ENCODE measurements at regions not wholly inside any gene's neighbourhood (a gene's known extent, or its start where the extent isn't known, plus 50 kb on each side); places are given as distances from the start of the nearest gene placed in this dataset.

DNA sequence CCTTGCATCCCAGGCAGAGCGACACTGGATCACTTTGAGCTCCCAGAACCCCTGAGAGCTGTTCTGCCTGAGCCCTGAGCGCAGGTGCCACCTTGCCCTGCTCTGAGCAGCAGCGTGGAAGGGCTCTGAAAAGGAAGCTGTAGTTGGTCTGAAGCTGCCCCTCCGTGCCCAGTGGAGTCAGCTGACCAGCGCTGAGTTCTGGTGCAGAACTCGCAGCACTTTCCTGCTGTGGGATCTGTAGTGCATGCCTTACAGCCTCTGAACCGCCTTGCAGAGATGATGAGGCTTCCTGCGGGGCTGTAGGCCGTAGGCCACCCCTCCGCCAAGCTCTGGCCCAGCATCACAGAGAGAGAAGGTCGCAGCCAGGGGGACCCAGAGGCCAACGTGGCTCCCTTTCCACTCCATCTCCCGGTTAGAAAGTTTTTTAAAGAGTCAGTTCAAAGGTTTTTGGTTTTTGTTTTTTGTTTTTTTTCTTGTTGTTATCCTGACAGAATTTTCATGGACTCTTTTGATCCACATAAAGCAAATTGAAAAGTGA, 158.3 kb upstream of the CST7 start:
- ChIA-PET POLR2A (no interaction called here), CTCF (no interaction called here)
- H3K9me3 ChIP-seq (ENCODE audit: control insufficient read depth, insufficient read depth, low read depth, low read length) = no peaks in the 10 kb centered on the region
- TF ChIP-seq, protein P1, sequence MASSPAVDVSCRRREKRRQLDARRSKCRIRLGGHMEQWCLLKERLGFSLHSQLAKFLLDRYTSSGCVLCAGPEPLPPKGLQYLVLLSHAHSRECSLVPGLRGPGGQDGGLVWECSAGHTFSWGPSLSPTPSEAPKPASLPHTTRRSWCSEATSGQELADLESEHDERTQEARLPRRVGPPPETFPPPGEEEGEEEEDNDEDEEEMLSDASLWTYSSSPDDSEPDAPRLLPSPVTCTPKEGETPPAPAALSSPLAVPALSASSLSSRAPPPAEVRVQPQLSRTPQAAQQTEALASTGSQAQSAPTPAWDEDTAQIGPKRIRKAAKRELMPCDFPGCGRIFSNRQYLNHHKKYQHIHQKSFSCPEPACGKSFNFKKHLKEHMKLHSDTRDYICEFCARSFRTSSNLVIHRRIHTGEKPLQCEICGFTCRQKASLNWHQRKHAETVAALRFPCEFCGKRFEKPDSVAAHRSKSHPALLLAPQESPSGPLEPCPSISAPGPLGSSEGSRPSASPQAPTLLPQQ (tag by site-specific recombination; IDR thresholded peaks at IDR 0.05) = no peak
- TF ChIP-seq ZIC2 (tag by site-specific recombination; IDR thresholded peaks at IDR 0.05) = peak; percentile 48
- H3K4me3 ChIP-seq (ENCODE audit: low read depth, low read length) = no peak overlapping the region
- no peaks in the 10 kb centered on the region for H3K4me1 ChIP-seq (ENCODE audit: control insufficient read depth, insufficient read depth, low read length)
- no peaks in the 10 kb centered on the region for H3K36me3 ChIP-seq (ENCODE audit: control insufficient read depth in 2 of 2, insufficient read depth in 1 of 2, low read length in 2 of 2)
- no peak overlapping the region for H3K27ac ChIP-seq (ENCODE audit: extremely low read depth, low read depth, low read length)

DNA sequence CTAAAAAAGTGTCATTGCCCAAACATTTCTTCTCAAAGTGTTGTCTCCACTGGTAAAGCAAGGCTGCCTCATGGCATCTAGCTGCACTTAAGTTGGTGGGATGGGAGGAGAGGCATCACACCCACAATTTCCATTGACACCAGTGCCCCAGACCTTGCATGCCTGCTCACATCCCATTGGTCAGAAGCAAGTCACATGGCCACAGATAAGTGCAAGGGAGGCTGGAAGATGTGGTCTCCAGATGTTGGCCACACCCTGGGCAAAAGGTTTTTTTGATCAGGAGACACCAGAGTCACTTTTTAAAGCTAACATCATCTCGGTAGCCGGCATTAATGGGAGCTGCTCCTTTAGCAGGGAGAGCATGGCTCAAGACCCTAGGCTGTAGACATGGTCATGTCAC, 157.1 kb upstream of the CST7 start:
- Histone ChIP-seq H3K9me3 (ENCODE audit: control insufficient read depth, insufficient read depth, low read depth, low read length) (no peaks in the 10 kb centered on the region), H3K36me3 (ENCODE audit: control insufficient read depth in 2 of 2, insufficient read depth in 1 of 2, low read length in 2 of 2) (no peaks in the 10 kb centered on the region), H3K4me3 (ENCODE audit: low read depth, low read length) (no peak overlapping the region), H3K27ac (ENCODE audit: extremely low read depth, low read depth, low read length) (no peak overlapping the region), H3K4me1 (ENCODE audit: control insufficient read depth, insufficient read depth, low read length) (no peaks in the 10 kb centered on the region)
- TF ChIP-seq KLF10 (tag by site-specific recombination; IDR thresholded peaks at IDR 0.05) (no peak), ZBTB20 (tag by site-specific recombination; IDR thresholded peaks at IDR 0.05) (no peak), ZNF585B (tag by site-specific recombination; IDR thresholded peaks at IDR 0.05) (no peak), MEIS1 (CRISPR knock-in tag; IDR thresholded peaks at IDR 0.05; ENCODE audit: borderline replicate concordance) (no peak), ZBTB17 (tag by site-specific recombination; IDR thresholded peaks at IDR 0.05) (no peak), SP3 (tag by site-specific recombination; IDR thresholded peaks at IDR 0.05) (no peak), ZSCAN23 (tag by site-specific recombination; IDR thresholded peaks at IDR 0.05) (no peak), KLF7 (tag by site-specific recombination; IDR thresholded peaks at IDR 0.05; ENCODE audit: borderline replicate concordance) (no peak), ZNF660 (tag by site-specific recombination; IDR thresholded peaks at IDR 0.05) (no peak), ZNF600 (tag by site-specific recombination; IDR thresholded peaks at IDR 0.05) (no peak), ZNF302 (tag by site-specific recombination; IDR thresholded peaks at IDR 0.05; ENCODE audit: low read depth) (no peak), ZBTB7A (tag by site-specific recombination; IDR thresholded peaks at IDR 0.05; ENCODE audit: low read depth) (no peak)
- TF ChIP-seq, protein P2, sequence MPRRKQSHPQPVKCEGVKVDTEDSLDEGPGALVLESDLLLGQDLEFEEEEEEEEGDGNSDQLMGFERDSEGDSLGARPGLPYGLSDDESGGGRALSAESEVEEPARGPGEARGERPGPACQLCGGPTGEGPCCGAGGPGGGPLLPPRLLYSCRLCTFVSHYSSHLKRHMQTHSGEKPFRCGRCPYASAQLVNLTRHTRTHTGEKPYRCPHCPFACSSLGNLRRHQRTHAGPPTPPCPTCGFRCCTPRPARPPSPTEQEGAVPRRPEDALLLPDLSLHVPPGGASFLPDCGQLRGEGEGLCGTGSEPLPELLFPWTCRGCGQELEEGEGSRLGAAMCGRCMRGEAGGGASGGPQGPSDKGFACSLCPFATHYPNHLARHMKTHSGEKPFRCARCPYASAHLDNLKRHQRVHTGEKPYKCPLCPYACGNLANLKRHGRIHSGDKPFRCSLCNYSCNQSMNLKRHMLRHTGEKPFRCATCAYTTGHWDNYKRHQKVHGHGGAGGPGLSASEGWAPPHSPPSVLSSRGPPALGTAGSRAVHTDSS (tag by site-specific recombination; IDR thresholded peaks at IDR 0.05) = no peak
- TF ChIP-seq, protein P3, sequence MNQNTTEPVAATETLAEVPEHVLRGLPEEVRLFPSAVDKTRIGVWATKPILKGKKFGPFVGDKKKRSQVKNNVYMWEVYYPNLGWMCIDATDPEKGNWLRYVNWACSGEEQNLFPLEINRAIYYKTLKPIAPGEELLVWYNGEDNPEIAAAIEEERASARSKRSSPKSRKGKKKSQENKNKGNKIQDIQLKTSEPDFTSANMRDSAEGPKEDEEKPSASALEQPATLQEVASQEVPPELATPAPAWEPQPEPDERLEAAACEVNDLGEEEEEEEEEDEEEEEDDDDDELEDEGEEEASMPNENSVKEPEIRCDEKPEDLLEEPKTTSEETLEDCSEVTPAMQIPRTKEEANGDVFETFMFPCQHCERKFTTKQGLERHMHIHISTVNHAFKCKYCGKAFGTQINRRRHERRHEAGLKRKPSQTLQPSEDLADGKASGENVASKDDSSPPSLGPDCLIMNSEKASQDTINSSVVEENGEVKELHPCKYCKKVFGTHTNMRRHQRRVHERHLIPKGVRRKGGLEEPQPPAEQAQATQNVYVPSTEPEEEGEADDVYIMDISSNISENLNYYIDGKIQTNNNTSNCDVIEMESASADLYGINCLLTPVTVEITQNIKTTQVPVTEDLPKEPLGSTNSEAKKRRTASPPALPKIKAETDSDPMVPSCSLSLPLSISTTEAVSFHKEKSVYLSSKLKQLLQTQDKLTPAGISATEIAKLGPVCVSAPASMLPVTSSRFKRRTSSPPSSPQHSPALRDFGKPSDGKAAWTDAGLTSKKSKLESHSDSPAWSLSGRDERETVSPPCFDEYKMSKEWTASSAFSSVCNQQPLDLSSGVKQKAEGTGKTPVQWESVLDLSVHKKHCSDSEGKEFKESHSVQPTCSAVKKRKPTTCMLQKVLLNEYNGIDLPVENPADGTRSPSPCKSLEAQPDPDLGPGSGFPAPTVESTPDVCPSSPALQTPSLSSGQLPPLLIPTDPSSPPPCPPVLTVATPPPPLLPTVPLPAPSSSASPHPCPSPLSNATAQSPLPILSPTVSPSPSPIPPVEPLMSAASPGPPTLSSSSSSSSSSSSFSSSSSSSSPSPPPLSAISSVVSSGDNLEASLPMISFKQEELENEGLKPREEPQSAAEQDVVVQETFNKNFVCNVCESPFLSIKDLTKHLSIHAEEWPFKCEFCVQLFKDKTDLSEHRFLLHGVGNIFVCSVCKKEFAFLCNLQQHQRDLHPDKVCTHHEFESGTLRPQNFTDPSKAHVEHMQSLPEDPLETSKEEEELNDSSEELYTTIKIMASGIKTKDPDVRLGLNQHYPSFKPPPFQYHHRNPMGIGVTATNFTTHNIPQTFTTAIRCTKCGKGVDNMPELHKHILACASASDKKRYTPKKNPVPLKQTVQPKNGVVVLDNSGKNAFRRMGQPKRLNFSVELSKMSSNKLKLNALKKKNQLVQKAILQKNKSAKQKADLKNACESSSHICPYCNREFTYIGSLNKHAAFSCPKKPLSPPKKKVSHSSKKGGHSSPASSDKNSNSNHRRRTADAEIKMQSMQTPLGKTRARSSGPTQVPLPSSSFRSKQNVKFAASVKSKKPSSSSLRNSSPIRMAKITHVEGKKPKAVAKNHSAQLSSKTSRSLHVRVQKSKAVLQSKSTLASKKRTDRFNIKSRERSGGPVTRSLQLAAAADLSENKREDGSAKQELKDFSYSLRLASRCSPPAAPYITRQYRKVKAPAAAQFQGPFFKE (tag by site-specific recombination; IDR thresholded peaks at IDR 0.05; ENCODE audit: borderline replicate concordance) = no peak
- POLR2A ChIA-PET = no interaction called here
- CTCF ChIA-PET = no interaction called here
